GM23338 (cell line): ENCODE measurements at regions not wholly inside any gene's neighbourhood (a gene's known extent, or its start where the extent isn't known, plus 50 kb on each side); places are given as distances from the start of the nearest gene placed in this dataset.
A peak's percentile ranks its signal among the peaks of the same experiment; 100 is the strongest.

Source experiments
- ATAC-seq: fragments of 200-7000 bp; cut with Tn5 transposase; 3 replicates; pipeline ENCODE4 v1.9.1; 2020
- DNase-seq: peaks from one replicate; pipeline ENCODE4 v3.0.0-alpha.2; 2015; ENCODE audit warnings: low spot score
- H2AFZ ChIP-seq: fragments of 200-600 bp; sonication (generic); 2 replicates; pipeline ENCODE4 v1.8.0; 2016; ENCODE audit warnings: antibody characterized with exemption, mild to moderate bottlenecking, moderate library complexity
- H3F3A ChIP-seq: fragments of 200-600 bp; sonication (generic); replicated peaks from 2 replicates; pipeline ENCODE4 v1.8.0; 2017; ENCODE audit warnings: antibody characterized with exemption, mixed run types, low read depth
- H3K27ac ChIP-seq: fragments of 200-600 bp; sonication (generic); 2 replicates; pipeline ENCODE4 v1.6.1; 2016; ENCODE audit warnings: low read depth
- H3K27me3 ChIP-seq: fragments of 200-600 bp; sonication (generic); 2 replicates; pipeline ENCODE4 v1.8.0; 2016; ENCODE audit warnings: mild to moderate bottlenecking, mixed run types, moderate library complexity; ENCODE audit not compliant: insufficient read depth
- H3K36me3 ChIP-seq: fragments of 200-600 bp; sonication (generic); 2 replicates; pipeline ENCODE4 v1.8.0; 2016; ENCODE audit warnings: mild to moderate bottlenecking; ENCODE audit not compliant: insufficient read depth
- H3K4me1 ChIP-seq: fragments of 200-600 bp; sonication (generic); 2 replicates; pipeline ENCODE4 v1.8.0; 2016; ENCODE audit warnings: mild to moderate bottlenecking, moderate library complexity; ENCODE audit not compliant: insufficient read depth
- H3K4me2 ChIP-seq: fragments of 200-600 bp; sonication (generic); 2 replicates; pipeline ENCODE4 v1.7.1; 2017; ENCODE audit warnings: mixed run types
- H3K4me3 ChIP-seq: fragments of 200-600 bp; sonication (generic); 2 replicates; pipeline ENCODE4 v1.6.1; 2016; ENCODE audit warnings: mixed run types
- H3K79me2 ChIP-seq: fragments of 200-600 bp; sonication (generic); replicated peaks from 2 replicates; pipeline ENCODE4 v1.8.0; 2017; ENCODE audit warnings: mild to moderate bottlenecking; ENCODE audit not compliant: insufficient read depth
- H3K9me2 ChIP-seq: fragments of 200-600 bp; sonication (generic); 2 replicates; pipeline ENCODE4 v1.8.0; 2017; ENCODE audit not compliant: insufficient read depth
- H4K20me1 ChIP-seq: fragments of 200-600 bp; sonication (generic); replicated peaks from 2 replicates; pipeline ENCODE4 v1.8.0; 2017; ENCODE audit warnings: mild to moderate bottlenecking; ENCODE audit not compliant: insufficient read depth
- H3K27ac Mint-ChIP-seq: 2 replicates; pipeline ENCODE4 v1.8.0; 2020; ENCODE audit warnings: inconsistent platforms, mild to moderate bottlenecking, moderate library complexity, mixed read lengths
- H3K27me3 Mint-ChIP-seq: 3 replicates; pipeline ENCODE4 v1.8.0; 2022; ENCODE audit warnings: low read depth, mild to moderate bottlenecking, moderate library complexity, mixed read lengths, inconsistent platforms; ENCODE audit not compliant: insufficient read depth, poor library complexity
- H3K36me3 Mint-ChIP-seq: 3 replicates; pipeline ENCODE4 v1.8.0; 2021; ENCODE audit warnings: low read depth, mild to moderate bottlenecking, inconsistent platforms, moderate library complexity, mixed read lengths
- H3K4me1 Mint-ChIP-seq: 3 replicates; pipeline ENCODE4 v1.8.0; 2020; ENCODE audit warnings: mild to moderate bottlenecking, inconsistent platforms, mixed read lengths
- H3K4me3 Mint-ChIP-seq: 3 replicates; pipeline ENCODE4 v1.8.0; 2021; ENCODE audit warnings: moderate library complexity, mild to moderate bottlenecking, inconsistent platforms, mixed read lengths
- H3K9me3 Mint-ChIP-seq: 3 replicates; pipeline ENCODE4 v1.8.0; 2020; ENCODE audit warnings: moderate library complexity, mild to moderate bottlenecking, inconsistent platforms, mixed read lengths
- CREB1 ChIP-seq: fragments of 250-450 bp; sonication (Bioruptor Pico); IDR thresholded peaks from 2 replicates; pipeline ENCODE4 v1.5.0; 2020; ENCODE audit warnings: low read depth, mild to moderate bottlenecking, moderate library complexity
- CTCF ChIP-seq, 2 experiments: fragments of 200-600 bp in 1 of 2; sonication (generic) in 1 of 2; conservative IDR thresholded peaks; 2 replicates each; pipeline versions ENCODE4 v1.5.1 to v1.6.1; 2016 to 2017; ENCODE audit warnings: antibody characterized with exemption in 2 of 2, low read depth in 2 of 2, mild to moderate bottlenecking in 2 of 2, moderate library complexity in 1 of 2
- ETS1 ChIP-seq: IDR thresholded peaks from 2 replicates; pipeline ENCODE4 v1.6.1; 2016; ENCODE audit warnings: antibody characterized with exemption
- EZH2 ChIP-seq: fragments of 200-600 bp; sonication (generic); IDR thresholded peaks from one replicate; pipeline ENCODE4 v1.8.0; 2017; ENCODE audit warnings: antibody characterized with exemption, mild to moderate bottlenecking, low read depth; ENCODE audit not compliant: unreplicated experiment
- EZH2phosphoT487 ChIP-seq: fragments of 200-600 bp; sonication (generic); IDR thresholded peaks from one replicate; pipeline ENCODE4 v1.8.1; 2018; ENCODE audit warnings: antibody characterized with exemption; ENCODE audit not compliant: unreplicated experiment
- JUNB ChIP-seq: IDR thresholded peaks from one replicate; pipeline ENCODE4 v1.6.1; 2016; ENCODE audit warnings: antibody characterized with exemption; ENCODE audit not compliant: unreplicated experiment
- NANOG ChIP-seq: IDR thresholded peaks from 2 replicates; pipeline ENCODE4 v1.6.1; 2016; ENCODE audit warnings: antibody characterized with exemption, borderline replicate concordance
- POLR2AphosphoS5 ChIP-seq: IDR thresholded peaks from 2 replicates; pipeline ENCODE4 v1.6.1; 2016; ENCODE audit warnings: antibody characterized with exemption, low read depth
- REST ChIP-seq: IDR thresholded peaks from one replicate; pipeline ENCODE4 v1.6.1; 2018; ENCODE audit warnings: antibody characterized with exemption; ENCODE audit not compliant: unreplicated experiment
- STAT1 ChIP-seq: IDR thresholded peaks from one replicate; pipeline ENCODE4 v1.6.1; 2016; ENCODE audit warnings: antibody characterized with exemption; ENCODE audit not compliant: unreplicated experiment
- ZNF114 ChIP-seq: fragments of 250-450 bp; sonication (Bioruptor Pico); IDR thresholded peaks from 2 replicates; pipeline ENCODE4 v1.5.0; 2020; ENCODE audit warnings: mild to moderate bottlenecking, moderate library complexity
- ZNF331 ChIP-seq: fragments of 250-450 bp; sonication (Bioruptor Pico); IDR thresholded peaks from 2 replicates; pipeline ENCODE4 v1.5.0; 2020; ENCODE audit warnings: low read depth, mild to moderate bottlenecking, moderate library complexity
- ZNF462 ChIP-seq: fragments of 250-450 bp; sonication (Bioruptor Pico); IDR thresholded peaks from 2 replicates; pipeline ENCODE4 v1.5.0; 2020; ENCODE audit warnings: mild to moderate bottlenecking, moderate library complexity

- H3K27ac ChIP-seq, result no peak overlapping the region
- TF ChIP-seq STAT1, result no peak
- TF ChIP-seq CTCF (conservative IDR thresholded peaks at IDR 0.05; ENCODE audit: low read depth in 2 of 2), result no peak
- TF ChIP-seq ZNF114 (CRISPR knock-in tag), result no peak
- TF ChIP-seq JUNB, result no peak
- no peak for TF ChIP-seq CREB1
- no peak for TF ChIP-seq ZNF331 (CRISPR knock-in tag)
- no peak for TF ChIP-seq ZNF462
- no peak for TF ChIP-seq EZH2
- TF ChIP-seq EZH2phosphoT487, result no peak
- TF ChIP-seq ETS1, result no peak
- no peak for TF ChIP-seq REST
- no peak for TF ChIP-seq POLR2AphosphoS5
- no peak for TF ChIP-seq NANOG
- H4K20me1 ChIP-seq, result no peaks in the 10 kb centered on the region
- Mint-ChIP-seq H3K4me1 (peaks cover 15% of the 10 kb centered on the region), H3K27me3 (peaks cover 2% of the 10 kb centered on the region), H3K36me3 (no peaks in the 10 kb centered on the region), H3K27ac (no peak overlapping the region), H3K9me3 (no peaks in the 10 kb centered on the region), H3K4me3 (no peak overlapping the region)
- DNase-seq, result peak; percentile 48
- no peaks in the 10 kb centered on the region for H3F3A ChIP-seq
- no peak overlapping the region for H3K4me2 ChIP-seq
- H3K79me2 ChIP-seq, result no peaks in the 10 kb centered on the region
- H2AFZ ChIP-seq, result no peak overlapping the region
- no peaks in the 10 kb centered on the region for H3K4me1 ChIP-seq
- peak; percentile 71 for ATAC-seq
- no peaks in the 10 kb centered on the region for H3K36me3 ChIP-seq
- H3K4me3 ChIP-seq, result no peak overlapping the region
- no peaks in the 10 kb centered on the region for H3K9me2 ChIP-seq
- no peaks in the 10 kb centered on the region for H3K27me3 ChIP-seq
Observed at GRCh38 chr13:87123987-87124784, 547.0 kb upstream of the SLITRK5 start.
